Thyroid gland (tissue), 4 donors: ENCODE measurements at regions not wholly inside any gene's neighbourhood (a gene's known extent, or its start where the extent isn't known, plus 50 kb on each side); places are given as distances from the start of the nearest gene placed in this dataset.

Experiments
- DNase-seq, 2 donors: peaks; one replicate each; pipeline ENCODE4 v3.0.0-alpha.2; 2019
- H3K27ac ChIP-seq, 3 donors: fragments of 200-600 bp; sonication (generic); 1 replicate in 2 of 3; 2 replicates in 1 of 3; pipeline ENCODE4 v1.5.1; 2016 to 2019; ENCODE audit warnings: mild to moderate bottlenecking in 1 of 3, moderate library complexity in 1 of 3
- H3K27me3 ChIP-seq: fragments of 200-600 bp; sonication (generic); one replicate; pipeline ENCODE4 v1.5.1; 2019
- H3K36me3 ChIP-seq, 2 donors: fragments of 200-600 bp; sonication (generic); one replicate each; pipeline ENCODE4 v1.5.1; 2016 to 2019
- H3K4me1 ChIP-seq, 2 donors: fragments of 200-600 bp; sonication (generic); one replicate each; pipeline ENCODE4 v1.5.1; 2017 to 2019
- H3K4me3 ChIP-seq, 3 donors: fragments of 200-600 bp; sonication (generic); replicated peaks in 1 of 3; 1 replicate in 2 of 3; 2 replicates in 1 of 3; pipeline ENCODE4 v1.5.1; 2016; ENCODE audit warnings: mild to moderate bottlenecking in 1 of 3
- H3K9me3 ChIP-seq: fragments of 200-600 bp; sonication (generic); one replicate; pipeline ENCODE4 v1.5.1; 2017
- CTCF ChIP-seq, 6 experiments: fragments of 200-600 bp in 3 of 6; fragments of 450-650 bp in 3 of 6; sonication (generic) in 3 of 6; IDR thresholded peaks; one replicate each; pipeline ENCODE4 v1.5.1; 2016 to 2019; ENCODE audit warnings: antibody characterized with exemption in 6 of 6, mild to moderate bottlenecking in 2 of 6, inconsistent platforms in 1 of 6, moderate library complexity in 1 of 6
- POLR2A ChIP-seq, 2 donors: fragments of 450-650 bp; IDR thresholded peaks; one replicate each; pipeline ENCODE4 v1.6.1; 2017; ENCODE audit warnings: antibody characterized with exemption in 2 of 2, mild to moderate bottlenecking in 2 of 2, moderate library complexity in 1 of 2
- WGBS, 2 donors: methylation state at CpG; one replicate each; pipeline ENCODE4 v1.1.5; 2017; 5-methylcytosine and 5-hydroxymethylcytosine counted together
- intact Hi-C: fragments of 100-400 bp; cut with DNase I; formaldehyde crosslinking; loops from one replicate; pipeline ENCODE4 v1.15.1; 2023

DNA sequence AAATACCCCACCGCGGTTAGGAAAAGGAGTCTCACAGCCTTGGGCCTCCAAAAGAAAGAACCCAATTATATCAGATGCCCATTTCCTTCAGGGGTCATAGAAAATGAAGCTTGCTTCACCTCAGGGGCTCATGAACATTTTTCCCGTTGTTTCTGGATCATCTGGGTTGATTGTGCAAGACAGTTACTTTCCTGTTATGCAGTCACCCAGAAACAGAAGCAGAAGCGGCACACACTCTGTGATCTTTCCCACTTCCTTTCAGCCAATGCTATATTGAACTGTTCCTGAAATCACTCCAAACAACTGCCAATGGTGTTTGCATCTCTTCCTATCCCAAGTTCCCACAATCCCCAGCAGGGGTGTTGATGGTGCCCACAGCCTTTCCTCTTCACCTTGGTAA lies 295.6 kb upstream of the RASGRP1 start:
- WGBS, 2 donors = 69 to 78% methylated on average over 4 of the region's 4 CpGs
- Histone ChIP-seq H3K27me3 (no peaks in the 10 kb centered on the region), H3K9me3 (no peaks in the 10 kb centered on the region), H3K27ac (no peak overlapping the region), H3K4me3 (no peak overlapping the region), H3K36me3 (no peaks in the 10 kb centered on the region), H3K4me1 (no peaks in the 10 kb centered on the region)
- TF ChIP-seq CTCF (IDR thresholded peaks at IDR 0.05) (no peak), POLR2A (IDR thresholded peaks at IDR 0.05) (no peak)
- intact Hi-C loops = no loop called here
- DNase-seq = no peak

DNA sequence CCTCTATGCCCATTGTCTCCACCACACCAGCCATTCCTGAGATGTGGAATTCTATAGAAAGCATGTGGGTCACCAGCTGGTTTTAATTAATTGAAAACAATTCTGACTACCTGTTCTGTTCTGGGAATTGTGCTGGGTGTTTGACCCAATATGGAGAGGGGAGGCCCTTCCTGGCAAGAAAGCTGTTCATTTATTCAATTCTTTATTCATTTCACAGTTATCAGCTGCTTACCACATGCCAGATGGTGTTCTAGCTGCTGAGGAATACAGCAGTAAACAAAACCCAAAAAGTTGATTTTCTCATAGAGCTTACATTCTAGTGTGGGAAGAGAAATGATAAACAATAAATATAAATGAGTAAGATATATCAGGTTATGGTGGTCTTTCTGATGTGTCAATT lies 296.1 kb upstream of the RASGRP1 start:
- Histone ChIP-seq H3K9me3 (no peaks in the 10 kb centered on the region), H3K27ac (no peak overlapping the region), H3K4me3 (no peak overlapping the region), H3K36me3 (no peaks in the 10 kb centered on the region), H3K27me3 (no peaks in the 10 kb centered on the region), H3K4me1 (no peaks in the 10 kb centered on the region)
- no peak for TF ChIP-seq POLR2A (IDR thresholded peaks at IDR 0.05)
- TF ChIP-seq CTCF (IDR thresholded peaks at IDR 0.05) = no peak
- no peak for DNase-seq
- intact Hi-C loops = no loop called here

DNA sequence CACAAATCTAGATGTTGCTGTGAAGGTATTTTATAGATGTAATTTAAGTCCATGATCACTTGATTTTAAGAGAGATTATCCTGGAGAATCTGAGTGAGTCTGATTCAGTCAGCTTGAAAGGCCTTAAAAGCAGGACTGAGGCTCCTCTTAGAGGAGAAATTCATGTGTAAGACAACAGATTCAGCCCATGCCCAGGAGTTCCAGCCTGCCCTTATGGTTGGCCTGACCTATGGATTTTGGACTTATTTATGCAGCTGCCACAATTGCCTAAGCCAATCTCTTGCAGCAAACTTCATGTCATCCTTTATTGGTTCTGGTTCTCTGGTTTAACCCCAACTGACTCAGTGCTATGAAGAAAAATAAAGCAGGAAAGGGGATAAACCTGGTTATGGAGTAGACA lies 296.5 kb upstream of the RASGRP1 start:
- H3K4me1 ChIP-seq = no peaks in the 10 kb centered on the region
- no peak overlapping the region for H3K27ac ChIP-seq
- H3K27me3 ChIP-seq = no peaks in the 10 kb centered on the region
- no peak for TF ChIP-seq POLR2A (IDR thresholded peaks at IDR 0.05)
- no peak for TF ChIP-seq CTCF (IDR thresholded peaks at IDR 0.05)
- DNase-seq = no peak
- H3K36me3 ChIP-seq = no peaks in the 10 kb centered on the region
- intact Hi-C loops = no loop called here
- H3K9me3 ChIP-seq = no peaks in the 10 kb centered on the region
- H3K4me3 ChIP-seq = no peak overlapping the region

DNA sequence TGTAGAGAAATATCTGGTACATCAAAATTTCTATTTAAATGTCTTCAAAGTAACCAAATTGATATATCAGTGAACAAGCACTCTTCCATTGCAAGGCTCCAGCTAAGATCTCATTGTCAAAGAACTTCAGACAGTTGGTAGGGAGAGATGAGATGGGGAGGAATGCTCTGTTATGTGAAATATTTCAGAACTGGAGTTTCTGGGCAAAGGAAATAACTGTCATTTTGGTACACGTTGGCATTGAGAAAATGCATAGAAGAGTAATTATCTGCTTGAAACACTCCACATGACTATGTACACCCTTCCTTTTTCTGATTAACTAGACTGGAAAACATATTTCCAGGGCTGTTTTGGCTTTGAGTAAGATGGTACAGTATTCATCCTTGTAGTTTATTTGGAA lies 297.5 kb upstream of the RASGRP1 start:
- TF ChIP-seq POLR2A (IDR thresholded peaks at IDR 0.05) = no peak
- TF ChIP-seq CTCF (IDR thresholded peaks at IDR 0.05) = no peak
- H3K9me3 ChIP-seq = no peaks in the 10 kb centered on the region
- no peak for DNase-seq
- H3K27ac ChIP-seq = no peak overlapping the region
- intact Hi-C loops = no loop called here
- no peak overlapping the region for H3K4me3 ChIP-seq
- no peaks in the 10 kb centered on the region for H3K4me1 ChIP-seq
- WGBS, 2 donors = 68 to 87% methylated on average over 1 of the region's 1 CpG
- no peaks in the 10 kb centered on the region for H3K27me3 ChIP-seq
- no peaks in the 10 kb centered on the region for H3K36me3 ChIP-seq

- whole genome bisulfite sequencing, 2 donors = 65 to 78% methylated on average over 4 of the region's 4 CpGs
- intact Hi-C loops = no loop called here
- Histone ChIP-seq H3K9me3 (no peaks in the 10 kb centered on the region), H3K4me1 (no peaks in the 10 kb centered on the region), H3K27ac (no peak overlapping the region), H3K4me3 (no peak overlapping the region), H3K27me3 (no peaks in the 10 kb centered on the region), H3K36me3 (no peaks in the 10 kb centered on the region)
- TF ChIP-seq POLR2A (IDR thresholded peaks at IDR 0.05) (no peak), CTCF (IDR thresholded peaks at IDR 0.05) (no peak)
- no peak for DNase-seq
These were observed 298.8 kb upstream of the RASGRP1 start for GRCh38 chr15:38863381-38863780.
